Calu3 (cell line): ENCODE measurements at regions not wholly inside any gene's neighbourhood (a gene's known extent, or its start where the extent isn't known, plus 50 kb on each side); places are given as distances from the start of the nearest gene placed in this dataset.

Experiments used
- BruUV-seq: library from RNA; stranded (reverse); fragments of 400-500 nt; replicated peaks from 2 replicates; lab custom pipeline; 2021; lab: Mats Ljungman, UMichigan
- CTCF ChIA-PET: fragments of 300-600 bp; sonication (Branson Sonifier 250); formaldehyde crosslinking; loops from one replicate; lab custom pipeline; 2022; ENCODE audit warnings: antibody characterized with exemption; lab: Charles Lee
- DNase-seq: peaks from one replicate; pipeline ENCODE4 v3.0.0; 2022
- H3K27ac Mint-ChIP-seq: one replicate; pipeline ENCODE4 v1.8.0; 2022; ENCODE audit warnings: mixed read lengths; ENCODE audit not compliant: unreplicated experiment
- H3K27me3 Mint-ChIP-seq: one replicate; pipeline ENCODE4 v1.8.0; 2022; ENCODE audit warnings: mixed read lengths; ENCODE audit not compliant: unreplicated experiment
- H3K36me3 Mint-ChIP-seq: one replicate; pipeline ENCODE4 v1.8.0; 2022; ENCODE audit warnings: mild to moderate bottlenecking, moderate library complexity, mixed read lengths; ENCODE audit not compliant: insufficient read depth, unreplicated experiment
- H3K4me1 Mint-ChIP-seq: one replicate; pipeline ENCODE4 v1.8.0; 2022; ENCODE audit warnings: mild to moderate bottlenecking, low read depth, mixed read lengths; ENCODE audit not compliant: unreplicated experiment
- H3K4me3 Mint-ChIP-seq: one replicate; pipeline ENCODE4 v1.8.0; 2022; ENCODE audit warnings: mild to moderate bottlenecking, low read depth, moderate library complexity, mixed read lengths; ENCODE audit not compliant: unreplicated experiment
- H3K9me3 Mint-ChIP-seq: one replicate; pipeline ENCODE4 v1.8.0; 2022; ENCODE audit warnings: low read depth, mixed read lengths; ENCODE audit not compliant: unreplicated experiment
- CTCF ChIP-seq: fragments of 200-600 bp; IDR thresholded peaks from one replicate; pipeline ENCODE4 v1.8.0; 2022; ENCODE audit warnings: antibody characterized with exemption; ENCODE audit not compliant: unreplicated experiment
- intact Hi-C: fragments of 100-400 bp; cut with micrococcal nuclease; formaldehyde crosslinking; loops from one replicate; pipeline ENCODE4 v1.10.0; 2022; ENCODE audit not compliant: unreplicated experiment

DNA sequence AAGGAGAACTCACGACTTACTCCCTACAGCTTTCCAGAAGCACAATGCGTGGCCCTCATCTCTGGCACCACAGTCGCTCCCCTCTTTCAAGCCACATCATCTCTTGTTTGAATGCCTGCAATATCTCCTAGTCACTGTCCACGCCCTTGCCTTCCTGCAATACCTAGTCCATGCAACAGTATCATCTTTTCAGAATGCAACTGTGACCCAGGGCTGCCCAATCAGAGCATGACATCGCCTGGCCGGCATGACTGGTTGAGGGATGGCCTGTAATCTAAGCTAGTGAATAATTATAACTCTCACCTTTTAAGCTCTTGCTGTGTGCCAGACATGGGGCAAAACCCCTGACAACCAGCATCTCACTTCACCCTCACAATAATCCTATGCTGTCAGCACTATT lies 52.5 kb upstream of the CPEB4 start:
- H3K4me3 Mint-ChIP-seq, result no peak overlapping the region
- H3K4me1 Mint-ChIP-seq, result peaks cover 13% of the 10 kb centered on the region
- intact Hi-C loops, result no loop called here
- DNase-seq, result no peak
- TF ChIP-seq CTCF, result no peak
- no peaks in the 10 kb centered on the region for H3K36me3 Mint-ChIP-seq
- BruUV-seq, result no TSS peak
- H3K27ac Mint-ChIP-seq, result no peak overlapping the region
- CTCF ChIA-PET, result interaction anchor here (1.8 kb wide), 1 partner anchor 10 kb away, joined by 4 read pairs; no protein-coding TSS in a partner anchor
- no peaks in the 10 kb centered on the region for H3K27me3 Mint-ChIP-seq
- H3K9me3 Mint-ChIP-seq, result no peaks in the 10 kb centered on the region

DNA sequence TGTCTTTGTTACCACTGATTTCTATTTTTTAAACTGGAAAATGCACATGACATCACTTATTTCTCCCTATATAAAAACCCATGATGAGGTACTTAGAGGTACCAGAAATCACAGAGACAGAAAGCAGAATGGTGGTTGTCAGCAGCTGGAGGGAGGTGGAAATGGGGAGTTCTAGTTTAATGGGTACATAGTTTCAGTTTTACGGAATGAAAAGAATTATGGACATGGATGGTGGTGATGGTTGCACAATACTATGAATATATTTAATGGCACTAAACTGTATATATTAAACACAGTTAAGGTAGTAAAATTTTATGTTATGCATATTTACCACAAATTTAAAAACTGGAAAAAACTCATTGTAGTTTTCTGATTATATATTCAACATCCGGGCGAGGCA lies 50.5 kb upstream of the CPEB4 start:
- TF ChIP-seq CTCF, result no peak
- no peak overlapping the region for H3K27ac Mint-ChIP-seq
- peaks cover 13% of the 10 kb centered on the region for H3K4me1 Mint-ChIP-seq
- DNase-seq, result no peak
- no TSS peak for BruUV-seq
- H3K9me3 Mint-ChIP-seq, result no peaks in the 10 kb centered on the region
- CTCF ChIA-PET, result no interaction called here
- no peak overlapping the region for H3K4me3 Mint-ChIP-seq
- no peaks in the 10 kb centered on the region for H3K36me3 Mint-ChIP-seq
- no peaks in the 10 kb centered on the region for H3K27me3 Mint-ChIP-seq
- intact Hi-C loops, result no loop called here
